Mesenchymal stem cell (in vitro differentiated cells and primary cell): ENCODE measurements at regions not wholly inside any gene's neighbourhood (a gene's known extent, or its start where the extent isn't known, plus 50 kb on each side); places are given as distances from the start of the nearest gene placed in this dataset.

Experiments
- DNase-seq: peaks from one replicate; pipeline ENCODE4 v3.0.0-alpha.2; 2013
- H2AFZ ChIP-seq: one replicate; pipeline ENCODE4 v1.6.1; 2013; ENCODE audit warnings: low read depth, mild to moderate bottlenecking, control low read depth, inconsistent platforms, low read length, moderate library complexity
- H2AK5ac ChIP-seq: 2 replicates; pipeline ENCODE4 v1.6.1; 2013; ENCODE audit warnings: low read length, moderate library complexity, mild to moderate bottlenecking, inconsistent platforms; ENCODE audit not compliant: severe bottlenecking
- H2BK120ac ChIP-seq: one replicate; pipeline ENCODE4 v1.6.1; 2013; ENCODE audit warnings: low read depth, mild to moderate bottlenecking, inconsistent platforms, low read length, moderate library complexity
- H2BK12ac ChIP-seq, 2 experiments: one replicate each; pipeline ENCODE4 v1.6.1; 2013; ENCODE audit warnings: inconsistent platforms in 2 of 2, low read length in 2 of 2, mild to moderate bottlenecking in 2 of 2, moderate library complexity in 2 of 2, control low read depth in 1 of 2
- H2BK15ac ChIP-seq: one replicate; pipeline ENCODE4 v1.6.1; 2013; ENCODE audit warnings: mild to moderate bottlenecking, low read depth, inconsistent platforms; ENCODE audit not compliant: poor library complexity, severe bottlenecking
- H2BK5ac ChIP-seq: 2 replicates; pipeline ENCODE4 v1.6.1; 2013; ENCODE audit warnings: low read depth, mild to moderate bottlenecking, low read length, control low read depth, inconsistent platforms; ENCODE audit not compliant: poor library complexity, severe bottlenecking
- H3K14ac ChIP-seq, 2 experiments: one replicate each; pipeline ENCODE4 v1.6.1; 2013; ENCODE audit warnings: inconsistent platforms in 2 of 2, low read length in 2 of 2, control low read depth in 1 of 2, mild to moderate bottlenecking in 1 of 2, moderate library complexity in 1 of 2
- H3K18ac ChIP-seq, 2 experiments: one replicate each; pipeline ENCODE4 v1.6.1; 2013; ENCODE audit warnings: inconsistent platforms in 2 of 2, low read length in 2 of 2, control low read depth in 1 of 2, low read depth in 1 of 2, mild to moderate bottlenecking in 1 of 2
- H3K23ac ChIP-seq, 2 experiments: one replicate each; pipeline ENCODE4 v1.6.1; 2013; ENCODE audit warnings: inconsistent platforms in 2 of 2, low read length in 2 of 2, mild to moderate bottlenecking in 2 of 2, moderate library complexity in 2 of 2, control low read depth in 1 of 2
- H3K27ac ChIP-seq: 2 replicates; pipeline ENCODE4 v1.5.1; 2013; ENCODE audit warnings: mild to moderate bottlenecking, moderate library complexity, low read length, control low read depth, inconsistent platforms; ENCODE audit not compliant: poor library complexity, severe bottlenecking
- H3K27me3 ChIP-seq, 2 experiments: 2 replicates each; pipeline versions ENCODE4 v1.6.1 to v1.7.0; 2013; ENCODE audit warnings: low read length in 2 of 2, mild to moderate bottlenecking in 2 of 2, moderate library complexity in 2 of 2, control low read depth in 1 of 2, inconsistent platforms in 1 of 2; ENCODE audit not compliant: control insufficient read depth in 1 of 2, insufficient read depth in 1 of 2
- H3K36me3 ChIP-seq, 2 experiments: 2 replicates each; pipeline versions ENCODE4 v1.6.1 to v1.7.0; 2013; ENCODE audit warnings: low read length in 2 of 2, control low read depth in 1 of 2, inconsistent platforms in 1 of 2, low read depth in 1 of 2, mild to moderate bottlenecking in 1 of 2; ENCODE audit not compliant: insufficient read depth in 2 of 2, control insufficient read depth in 1 of 2
- H3K4ac ChIP-seq, 2 experiments: one replicate each; pipeline ENCODE4 v1.6.1; 2013; ENCODE audit warnings: inconsistent platforms in 2 of 2, low read length in 2 of 2, mild to moderate bottlenecking in 2 of 2, moderate library complexity in 2 of 2, control low read depth in 1 of 2, low read depth in 1 of 2
- H3K4me1 ChIP-seq: 2 replicates; pipeline ENCODE4 v1.6.1; 2013; ENCODE audit warnings: low read depth, low read length, control low read depth; ENCODE audit not compliant: control insufficient read depth, insufficient read depth
- H3K4me2 ChIP-seq: 2 replicates; pipeline ENCODE4 v1.6.1; 2013; ENCODE audit warnings: low read length, mild to moderate bottlenecking, inconsistent platforms; ENCODE audit not compliant: poor library complexity, severe bottlenecking
- H3K4me3 ChIP-seq, 2 experiments: 2 replicates each; pipeline versions ENCODE4 v1.5.1 to v1.7.0; 2013; ENCODE audit warnings: low read length in 2 of 2, mild to moderate bottlenecking in 2 of 2, control low read depth in 1 of 2, low read depth in 1 of 2; ENCODE audit not compliant: insufficient read depth in 1 of 2
- H3K79me1 ChIP-seq: replicated peaks from 2 replicates; pipeline ENCODE4 v1.6.1; 2013; ENCODE audit warnings: mild to moderate bottlenecking, control low read depth, low read length, inconsistent platforms; ENCODE audit not compliant: poor library complexity, severe bottlenecking
- H3K9ac ChIP-seq: 2 replicates; pipeline ENCODE4 v1.7.0; 2013; ENCODE audit warnings: mild to moderate bottlenecking, low read length, moderate library complexity
- H3K9me3 ChIP-seq: 2 replicates; pipeline ENCODE4 v1.7.0; 2013; ENCODE audit warnings: mild to moderate bottlenecking, low read length; ENCODE audit not compliant: control insufficient read depth
- H4K8ac ChIP-seq: one replicate; pipeline ENCODE4 v1.6.1; 2013; ENCODE audit warnings: inconsistent platforms, mild to moderate bottlenecking, low read length, moderate library complexity
- H4K91ac ChIP-seq: one replicate; pipeline ENCODE4 v1.6.1; 2013; ENCODE audit warnings: mild to moderate bottlenecking, low read length, inconsistent platforms
- WGBS: methylation state at CpG from one replicate; pipeline ENCODE4 v1.1.7; 2013; ENCODE audit warnings: mixed read lengths; 5-methylcytosine and 5-hydroxymethylcytosine counted together

- Histone ChIP-seq H3K18ac (no peak overlapping the region), H4K8ac (no peak overlapping the region), H3K27me3 (no peaks in the 10 kb centered on the region), H3K9ac (no peak overlapping the region), H3K4ac (no peak overlapping the region), H3K4me1 (peaks cover 2% of the 10 kb centered on the region), H2BK120ac (no peak overlapping the region), H3K9me3 (no peaks in the 10 kb centered on the region), H3K36me3 (no peaks in the 10 kb centered on the region), H3K4me3 (no peak overlapping the region), H3K14ac (no peak overlapping the region), H2BK5ac (no peak overlapping the region), H3K4me2 (no peak overlapping the region), H3K27ac (no peak overlapping the region), H3K79me1 (no peaks in the 10 kb centered on the region), H2BK12ac (no peak overlapping the region), H4K91ac (no peak overlapping the region), H3K23ac (no peak overlapping the region), H2BK15ac (no peak overlapping the region), H2AK5ac (no peak overlapping the region), H2AFZ (no peak overlapping the region)
- WGBS: 89% methylated on average over 6 of the region's 7 CpGs
- DNase-seq: no peak
Measured at GRCh38 chr6:22473991-22474682, 95.2 kb upstream of the HDGFL1 start.

GRCh38 chr6:22476811-22477390, 92.5 kb upstream of the HDGFL1 start:
- Histone ChIP-seq H4K91ac (no peak overlapping the region), H2BK15ac (no peak overlapping the region), H2BK5ac (no peak overlapping the region), H3K36me3 (no peaks in the 10 kb centered on the region), H3K9me3 (no peaks in the 10 kb centered on the region), H2AK5ac (no peak overlapping the region), H3K18ac (no peak overlapping the region), H3K27me3 (no peaks in the 10 kb centered on the region), H3K14ac (no peak overlapping the region), H3K23ac (no peak overlapping the region), H3K79me1 (no peaks in the 10 kb centered on the region), H2BK12ac (no peak overlapping the region), H3K4me1 (no peaks in the 10 kb centered on the region), H3K9ac (no peak overlapping the region), H3K4ac (no peak overlapping the region), H3K4me2 (no peak overlapping the region), H4K8ac (no peak overlapping the region), H3K27ac (no peak overlapping the region), H3K4me3 (no peak overlapping the region), H2AFZ (no peak overlapping the region), H2BK120ac (no peak overlapping the region)
- DNase-seq: peak; percentile 5
- WGBS: 85% methylated on average over 2 of the region's 4 CpGs

GRCh38 chr6:22497276-22497675, 72.1 kb upstream of the HDGFL1 start:
- Histone ChIP-seq H2BK5ac (no peak overlapping the region), H4K8ac (no peak overlapping the region), H2AK5ac (no peak overlapping the region), H3K23ac (no peak overlapping the region), H3K9me3 (no peaks in the 10 kb centered on the region), H3K4ac (no peak overlapping the region), H3K27ac (no peak overlapping the region), H3K4me1 (no peaks in the 10 kb centered on the region), H3K4me2 (no peak overlapping the region), H2BK120ac (no peak overlapping the region), H3K18ac (no peak overlapping the region), H3K79me1 (no peaks in the 10 kb centered on the region), H4K91ac (no peak overlapping the region), H3K14ac (no peak overlapping the region), H2AFZ (no peak overlapping the region), H2BK12ac (no peak overlapping the region), H3K27me3 (no peaks in the 10 kb centered on the region), H3K36me3 (no peaks in the 10 kb centered on the region), H3K4me3 (no peak overlapping the region), H3K9ac (no peak overlapping the region), H2BK15ac (no peak overlapping the region)
- WGBS: 96% methylated on average over 2 of the region's 3 CpGs
- no peak for DNase-seq

- no peak overlapping the region for H2BK5ac ChIP-seq
- no peak overlapping the region for H3K4ac ChIP-seq
- H3K14ac ChIP-seq: no peak overlapping the region
- no peak overlapping the region for H3K9ac ChIP-seq
- H3K27me3 ChIP-seq: no peaks in the 10 kb centered on the region
- no peak overlapping the region for H2BK12ac ChIP-seq
- H2AFZ ChIP-seq: no peak overlapping the region
- no peak for DNase-seq
- no peak overlapping the region for H2BK120ac ChIP-seq
- H3K27ac ChIP-seq: no peak overlapping the region
- H4K91ac ChIP-seq: no peak overlapping the region
- H3K23ac ChIP-seq: no peak overlapping the region
- H2AK5ac ChIP-seq: no peak overlapping the region
- H3K4me3 ChIP-seq: no peak overlapping the region
- H3K18ac ChIP-seq: no peak overlapping the region
- H3K36me3 ChIP-seq: no peaks in the 10 kb centered on the region
- no peaks in the 10 kb centered on the region for H3K4me1 ChIP-seq
- H3K4me2 ChIP-seq: no peak overlapping the region
- H3K9me3 ChIP-seq: no peaks in the 10 kb centered on the region
- H4K8ac ChIP-seq: no peak overlapping the region
- H3K79me1 ChIP-seq: no peaks in the 10 kb centered on the region
- no peak overlapping the region for H2BK15ac ChIP-seq
Measured at GRCh38 chr6:22499815-22500214, 69.6 kb upstream of the HDGFL1 start.
